AG10803 (cell line): ENCODE measurements at regions not wholly inside any gene's neighbourhood (a gene's known extent, or its start where the extent isn't known, plus 50 kb on each side); places are given as distances from the start of the nearest gene placed in this dataset.
"Not testable (repeated sequence)": the region's sequence is repeated elsewhere in the genome, so short reads cannot be mapped to it uniquely, and the experiment has no call there.

Experiments
- DNase-seq: peaks from one replicate; pipeline ENCODE4 v3.0.0; 2010; ENCODE audit warnings: low read depth
- H3K4me3 ChIP-seq: 2 replicates; pipeline ENCODE4 v1.5.1; 2011; ENCODE audit warnings: mild to moderate bottlenecking, low read length, control low read depth
- TF ChIP-seq, protein P1 (sequence below): conservative IDR thresholded peaks from 2 replicates; pipeline ENCODE4 v1.5.1; 2011; ENCODE audit warnings: mild to moderate bottlenecking, low read length, control low read depth, inconsistent platforms

DNA sequence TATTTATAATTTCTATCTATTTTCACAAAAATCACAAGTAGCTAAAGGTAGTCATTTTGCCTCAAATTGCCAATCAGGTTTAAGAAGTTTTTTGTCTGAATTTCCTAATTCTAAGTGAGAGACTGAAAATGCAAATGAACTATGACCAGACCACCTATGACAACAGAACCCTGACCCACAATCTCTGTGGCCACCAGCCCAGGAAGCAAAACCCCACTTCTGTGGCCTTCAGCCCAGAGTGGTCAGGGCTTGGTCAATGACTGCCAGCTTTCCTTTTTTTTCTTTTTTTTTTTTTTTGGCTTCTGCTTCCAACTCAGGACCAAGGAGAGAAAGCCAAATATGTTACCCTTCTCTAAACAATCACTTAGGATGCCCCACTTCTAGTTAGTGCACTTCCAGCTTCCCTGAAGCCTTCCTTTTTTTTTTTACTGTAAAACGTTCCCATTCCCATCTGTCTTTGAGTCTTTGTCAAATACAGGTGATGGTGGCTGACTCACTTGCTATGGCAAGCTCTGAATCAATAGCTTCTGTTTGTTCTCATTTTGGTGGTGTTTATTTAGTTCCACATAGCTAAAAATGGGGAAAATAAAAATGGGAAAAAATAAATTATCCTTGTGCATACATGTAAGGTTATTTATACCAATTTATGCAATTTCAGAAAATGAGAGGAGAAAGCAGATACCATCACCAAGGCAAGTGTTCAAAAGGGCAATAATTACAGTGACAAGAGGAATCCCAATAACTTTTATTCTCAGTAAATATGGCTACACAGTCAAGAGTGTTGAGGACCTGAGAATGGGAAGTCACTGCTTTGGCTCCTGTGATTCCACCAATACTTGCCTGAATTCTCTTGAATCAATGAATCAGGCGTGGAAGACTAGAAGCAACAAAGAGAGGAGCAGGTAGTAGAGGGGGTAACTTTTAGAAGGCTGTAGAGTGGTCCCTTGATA, 170.3 kb upstream of the PDE7B start:
- DNase-seq = no peak
- H3K4me3 ChIP-seq = no peak overlapping the region
- TF ChIP-seq, protein P1, sequence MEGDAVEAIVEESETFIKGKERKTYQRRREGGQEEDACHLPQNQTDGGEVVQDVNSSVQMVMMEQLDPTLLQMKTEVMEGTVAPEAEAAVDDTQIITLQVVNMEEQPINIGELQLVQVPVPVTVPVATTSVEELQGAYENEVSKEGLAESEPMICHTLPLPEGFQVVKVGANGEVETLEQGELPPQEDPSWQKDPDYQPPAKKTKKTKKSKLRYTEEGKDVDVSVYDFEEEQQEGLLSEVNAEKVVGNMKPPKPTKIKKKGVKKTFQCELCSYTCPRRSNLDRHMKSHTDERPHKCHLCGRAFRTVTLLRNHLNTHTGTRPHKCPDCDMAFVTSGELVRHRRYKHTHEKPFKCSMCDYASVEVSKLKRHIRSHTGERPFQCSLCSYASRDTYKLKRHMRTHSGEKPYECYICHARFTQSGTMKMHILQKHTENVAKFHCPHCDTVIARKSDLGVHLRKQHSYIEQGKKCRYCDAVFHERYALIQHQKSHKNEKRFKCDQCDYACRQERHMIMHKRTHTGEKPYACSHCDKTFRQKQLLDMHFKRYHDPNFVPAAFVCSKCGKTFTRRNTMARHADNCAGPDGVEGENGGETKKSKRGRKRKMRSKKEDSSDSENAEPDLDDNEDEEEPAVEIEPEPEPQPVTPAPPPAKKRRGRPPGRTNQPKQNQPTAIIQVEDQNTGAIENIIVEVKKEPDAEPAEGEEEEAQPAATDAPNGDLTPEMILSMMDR = no peak

DNA sequence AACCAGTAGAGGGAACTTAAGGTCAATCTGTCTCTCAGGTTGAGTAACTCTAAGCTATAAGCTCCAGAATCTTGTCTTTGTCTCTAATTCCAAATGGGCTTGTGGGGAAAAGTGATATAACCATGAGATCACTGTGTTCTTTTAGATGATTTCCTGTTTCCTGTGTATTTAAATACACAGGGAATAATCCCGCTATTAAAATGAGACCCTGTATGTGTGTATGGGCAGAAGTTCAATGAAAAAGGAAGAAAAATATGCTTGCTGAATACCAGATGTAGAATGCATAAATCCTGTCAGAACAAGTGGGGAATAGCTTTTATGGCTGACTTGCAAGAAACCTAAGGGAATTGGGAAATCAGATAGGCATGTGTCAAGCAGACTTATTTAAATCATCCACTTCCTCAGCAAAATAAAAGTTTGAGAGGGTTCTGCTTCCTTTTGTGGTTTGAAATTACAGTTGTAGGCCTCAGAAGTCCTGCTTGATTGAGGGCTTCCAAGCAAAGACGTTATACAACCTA, 164.7 kb upstream of the PDE7B start:
- H3K4me3 ChIP-seq = no peak overlapping the region
- TF ChIP-seq, protein P1 = no peak
- peak; percentile 63 for DNase-seq

DNA sequence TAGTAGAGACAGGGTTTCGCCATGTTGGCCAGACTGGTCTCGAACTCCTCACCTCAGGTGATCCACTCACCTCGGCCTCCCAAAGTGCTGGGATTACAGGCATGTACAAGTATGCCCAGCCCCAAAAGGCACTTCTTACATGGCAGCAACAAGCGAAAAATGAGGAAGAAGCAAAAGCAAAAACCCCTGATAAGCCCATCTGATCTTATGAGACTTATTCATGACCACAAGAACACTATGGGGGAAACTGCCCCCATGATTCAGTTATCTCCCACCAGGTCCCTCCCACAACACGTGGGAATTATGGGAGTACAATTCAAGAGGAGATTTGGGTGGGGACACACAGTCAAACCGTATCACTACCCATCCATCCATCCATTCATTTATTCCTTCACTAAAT, 163.0 kb upstream of the PDE7B start:
- DNase-seq, H3K4me3 ChIP-seq: not testable (repeated sequence)

DNA sequence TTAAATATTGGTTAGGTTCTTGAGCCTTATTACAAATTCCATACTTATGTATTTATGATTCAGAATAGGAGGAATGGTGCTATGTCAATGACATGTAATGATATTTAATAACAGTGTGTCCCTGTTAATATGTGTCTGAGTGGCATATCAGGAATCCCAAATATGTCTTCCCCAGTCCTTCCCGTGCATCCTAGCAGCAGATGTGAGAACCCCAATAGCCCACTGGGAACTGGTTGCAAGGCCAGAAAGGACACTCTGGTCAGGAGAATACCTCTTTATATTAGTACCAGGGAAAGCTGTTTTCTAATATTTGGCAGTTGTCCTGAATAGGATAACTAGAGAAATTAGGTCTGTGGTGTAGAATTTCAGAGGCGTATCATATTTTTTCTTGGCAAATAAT, 159.1 kb upstream of the PDE7B start:
- TF ChIP-seq, protein P1 = no peak
- no peak overlapping the region for H3K4me3 ChIP-seq
- no peak for DNase-seq

DNA sequence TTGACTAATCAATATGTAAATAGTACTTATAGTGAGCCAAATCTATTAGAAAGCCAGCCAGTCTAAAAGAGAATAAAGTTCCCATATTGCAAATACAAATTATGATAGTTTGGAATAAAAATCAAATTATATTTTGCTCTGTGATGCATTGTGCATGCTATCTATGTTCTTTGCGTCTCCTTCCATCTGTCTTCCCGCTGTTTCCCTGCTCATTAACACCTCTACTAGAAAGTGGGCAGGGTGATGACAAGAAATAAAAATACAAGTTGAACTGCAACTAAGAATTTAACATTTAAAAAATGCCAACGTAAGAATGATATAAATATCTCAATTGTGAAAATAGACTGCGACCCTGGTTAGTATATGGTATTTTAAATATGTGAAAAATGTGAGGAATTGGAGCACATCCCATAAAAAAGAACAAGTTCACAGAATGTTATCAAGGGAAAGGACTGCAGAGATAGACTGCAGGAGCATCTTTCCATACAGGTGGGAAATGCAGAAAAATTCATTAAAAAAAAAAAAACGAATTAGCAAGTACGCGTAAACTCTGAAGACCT, 157.6 kb upstream of the PDE7B start:
- no peak for DNase-seq
- TF ChIP-seq, protein P1 = no peak
- no peak overlapping the region for H3K4me3 ChIP-seq

DNA sequence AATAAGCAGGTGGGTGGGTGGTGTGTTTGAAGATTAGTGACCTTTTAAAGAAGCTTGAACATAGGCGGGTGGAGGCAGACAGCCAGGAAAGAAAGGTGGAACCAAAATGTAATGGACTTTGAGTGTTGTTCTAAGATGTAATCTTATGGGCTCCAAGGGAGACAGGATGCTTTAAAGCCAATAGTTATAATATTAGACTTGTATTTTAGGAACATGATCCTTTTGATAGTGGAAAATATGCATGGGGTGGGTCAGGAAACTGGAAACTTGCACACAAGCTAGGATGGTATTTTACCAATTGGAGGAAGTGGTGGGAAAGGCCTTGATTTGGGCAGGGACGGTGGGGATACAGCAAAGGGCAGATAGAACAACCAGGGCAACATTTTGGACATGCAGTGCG, 151.8 kb upstream of the PDE7B start:
- TF ChIP-seq, protein P1 = no peak
- no peak overlapping the region for H3K4me3 ChIP-seq
- no peak for DNase-seq

DNA sequence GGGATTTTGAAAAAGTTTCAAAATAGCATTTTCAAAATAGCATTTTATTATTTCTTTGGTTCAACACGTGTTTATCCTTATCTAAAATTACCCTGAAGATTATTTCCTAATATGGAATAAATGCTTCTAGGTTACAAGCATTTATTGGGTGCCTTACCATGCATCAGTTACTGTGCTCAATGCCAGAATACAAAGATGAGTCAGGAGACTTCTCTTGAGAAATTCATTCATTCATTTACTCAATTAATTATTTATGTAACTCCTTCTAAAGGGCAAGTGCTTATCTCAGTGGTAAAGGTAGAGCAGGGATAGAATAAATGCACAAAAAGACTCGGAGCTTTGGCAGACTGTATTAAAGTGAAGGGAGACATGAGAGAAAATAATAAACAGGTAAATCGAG, 150.1 kb upstream of the PDE7B start:
- no peak for DNase-seq
- TF ChIP-seq, protein P1 = no peak

More for the DNA sequence above, 150.1 kb upstream of the PDE7B start:
- no peak overlapping the region for H3K4me3 ChIP-seq
